Body of pancreas (tissue), 4 donors: ENCODE measurements at regions not wholly inside any gene's neighbourhood (a gene's known extent, or its start where the extent isn't known, plus 50 kb on each side); places are given as distances from the start of the nearest gene placed in this dataset.

Experiments
- ATAC-seq: fragments of 150-250 bp; one replicate; pipeline ENCODE4 v1.9.1; 2016
- DNase-seq, 4 donors: peaks; one replicate each; pipeline ENCODE4 v3.0.0-alpha.2; 2019
- H3K27ac ChIP-seq, 4 donors: fragments of 200-600 bp; sonication (generic); 1 replicate in 3 of 4; 2 replicates in 1 of 4; pipeline versions ENCODE4 v1.5.1 to v1.6.1; 2016 to 2019; ENCODE audit warnings: mild to moderate bottlenecking in 1 of 4, mixed read lengths in 1 of 4, moderate library complexity in 1 of 4
- H3K27me3 ChIP-seq, 2 donors: fragments of 200-600 bp; sonication (generic); one replicate each; pipeline ENCODE4 v1.6.0; 2016; ENCODE audit warnings: mild to moderate bottlenecking in 1 of 2
- H3K36me3 ChIP-seq, 2 donors: fragments of 200-600 bp; sonication (generic); replicated peaks in 1 of 2; 2 replicates each; pipeline ENCODE4 v1.5.1; 2016; ENCODE audit warnings: low read depth in 2 of 2; ENCODE audit not compliant: insufficient read depth in 1 of 2
- H3K4me1 ChIP-seq: fragments of 200-600 bp; sonication (generic); one replicate; pipeline ENCODE4 v1.6.0; 2016
- H3K4me3 ChIP-seq, 2 donors: fragments of 200-600 bp; sonication (generic); 1 replicate in 1 of 2; 2 replicates in 1 of 2; pipeline ENCODE4 v1.5.1; 2016 to 2019
- H3K9me3 ChIP-seq, 3 donors: fragments of 200-600 bp; sonication (generic); 1 replicate in 2 of 3; 2 replicates in 1 of 3; pipeline ENCODE4 v1.5.1; 2016
- POLR2A ChIP-seq, 3 donors: fragments of 450-650 bp; IDR thresholded peaks; one replicate each; pipeline ENCODE4 v1.6.1; 2016; ENCODE audit warnings: antibody characterized with exemption in 3 of 3, mild to moderate bottlenecking in 2 of 3
- WGBS, 2 donors: methylation state at CpG; one replicate each; pipeline ENCODE4 v1.1.5; 2017; 5-methylcytosine and 5-hydroxymethylcytosine counted together
- intact Hi-C: fragments of 100-400 bp; cut with DNase I; formaldehyde crosslinking; loops from one replicate; pipeline ENCODE4 v1.15.1; 2023
- TF ChIP-seq, protein P1 (sequence below), 7 experiments: fragments of 450-650 bp in 4 of 7; fragments of 200-600 bp in 3 of 7; sonication (generic) in 3 of 7; IDR thresholded peaks; one replicate each; pipeline ENCODE4 v1.5.1; 2016 to 2019; ENCODE audit warnings: antibody characterized with exemption in 7 of 7

DNA sequence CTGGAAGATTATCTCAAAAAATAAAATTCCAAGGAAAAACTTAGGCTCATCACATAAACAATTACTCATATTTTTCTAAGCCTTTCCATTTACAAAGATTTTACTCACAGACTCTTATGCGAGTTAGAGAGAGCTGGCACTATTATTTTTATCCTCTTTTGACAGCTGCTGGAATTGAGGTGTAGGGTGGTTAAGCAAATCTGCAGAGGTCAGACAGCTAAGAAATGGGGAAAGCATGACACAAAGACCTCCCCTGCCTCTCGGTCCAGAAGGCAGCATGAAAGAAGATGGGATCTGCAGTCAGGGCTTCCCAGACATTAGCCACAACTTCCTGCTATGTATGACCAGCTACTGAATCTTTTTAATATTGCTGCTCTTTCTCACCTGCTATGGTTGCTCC lies 89.9 kb upstream of the CPEB2 start:
- Histone ChIP-seq H3K4me1 (no peaks in the 10 kb centered on the region), H3K4me3 (no peak overlapping the region), H3K36me3 (no peaks in the 10 kb centered on the region), H3K27ac (no peak overlapping the region), H3K9me3 (no peaks in the 10 kb centered on the region), H3K27me3 (no peaks in the 10 kb centered on the region)
- ATAC-seq (no peak), DNase-seq (no peak)
- intact Hi-C loops: no loop called here
- TF ChIP-seq, protein P1, sequence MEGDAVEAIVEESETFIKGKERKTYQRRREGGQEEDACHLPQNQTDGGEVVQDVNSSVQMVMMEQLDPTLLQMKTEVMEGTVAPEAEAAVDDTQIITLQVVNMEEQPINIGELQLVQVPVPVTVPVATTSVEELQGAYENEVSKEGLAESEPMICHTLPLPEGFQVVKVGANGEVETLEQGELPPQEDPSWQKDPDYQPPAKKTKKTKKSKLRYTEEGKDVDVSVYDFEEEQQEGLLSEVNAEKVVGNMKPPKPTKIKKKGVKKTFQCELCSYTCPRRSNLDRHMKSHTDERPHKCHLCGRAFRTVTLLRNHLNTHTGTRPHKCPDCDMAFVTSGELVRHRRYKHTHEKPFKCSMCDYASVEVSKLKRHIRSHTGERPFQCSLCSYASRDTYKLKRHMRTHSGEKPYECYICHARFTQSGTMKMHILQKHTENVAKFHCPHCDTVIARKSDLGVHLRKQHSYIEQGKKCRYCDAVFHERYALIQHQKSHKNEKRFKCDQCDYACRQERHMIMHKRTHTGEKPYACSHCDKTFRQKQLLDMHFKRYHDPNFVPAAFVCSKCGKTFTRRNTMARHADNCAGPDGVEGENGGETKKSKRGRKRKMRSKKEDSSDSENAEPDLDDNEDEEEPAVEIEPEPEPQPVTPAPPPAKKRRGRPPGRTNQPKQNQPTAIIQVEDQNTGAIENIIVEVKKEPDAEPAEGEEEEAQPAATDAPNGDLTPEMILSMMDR (IDR thresholded peaks at IDR 0.05): no peak
- no peak for TF ChIP-seq POLR2A (IDR thresholded peaks at IDR 0.05)
- 73 to 84% methylated on average over 2 of the region's 2 CpGs for WGBS, 2 donors

DNA sequence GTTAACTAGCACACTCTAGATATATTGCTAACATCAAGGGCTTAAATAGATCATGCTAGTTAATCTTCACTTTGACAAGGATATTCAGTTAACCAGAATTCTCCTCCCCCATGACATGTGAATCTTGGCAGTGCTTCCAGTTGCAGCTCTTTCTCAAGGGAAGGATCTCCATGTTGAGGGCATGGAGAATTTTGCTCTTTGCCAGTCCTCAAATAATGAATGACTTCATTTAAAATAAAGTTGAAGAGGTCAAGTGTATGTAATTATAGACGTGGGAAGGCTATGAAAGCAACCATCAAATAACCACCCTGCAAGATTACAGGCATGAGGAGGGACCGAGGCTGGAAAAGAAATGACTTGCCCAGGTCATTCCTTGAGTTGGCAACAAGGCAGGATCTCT lies 87.3 kb upstream of the CPEB2 start:
- no peaks in the 10 kb centered on the region for H3K27me3 ChIP-seq
- H3K36me3 ChIP-seq: no peaks in the 10 kb centered on the region
- no peak overlapping the region for H3K4me3 ChIP-seq
- no peak for ATAC-seq
- no peaks in the 10 kb centered on the region for H3K4me1 ChIP-seq
- no peak overlapping the region for H3K27ac ChIP-seq
- intact Hi-C loops: no loop called here
- TF ChIP-seq POLR2A (IDR thresholded peaks at IDR 0.05): no peak
- TF ChIP-seq, protein P1 (IDR thresholded peaks at IDR 0.05): no peak
- WGBS, 2 donors: 71 to 81% methylated on average over 2 of the region's 2 CpGs
- H3K9me3 ChIP-seq: no peaks in the 10 kb centered on the region
- no peak for DNase-seq

DNA sequence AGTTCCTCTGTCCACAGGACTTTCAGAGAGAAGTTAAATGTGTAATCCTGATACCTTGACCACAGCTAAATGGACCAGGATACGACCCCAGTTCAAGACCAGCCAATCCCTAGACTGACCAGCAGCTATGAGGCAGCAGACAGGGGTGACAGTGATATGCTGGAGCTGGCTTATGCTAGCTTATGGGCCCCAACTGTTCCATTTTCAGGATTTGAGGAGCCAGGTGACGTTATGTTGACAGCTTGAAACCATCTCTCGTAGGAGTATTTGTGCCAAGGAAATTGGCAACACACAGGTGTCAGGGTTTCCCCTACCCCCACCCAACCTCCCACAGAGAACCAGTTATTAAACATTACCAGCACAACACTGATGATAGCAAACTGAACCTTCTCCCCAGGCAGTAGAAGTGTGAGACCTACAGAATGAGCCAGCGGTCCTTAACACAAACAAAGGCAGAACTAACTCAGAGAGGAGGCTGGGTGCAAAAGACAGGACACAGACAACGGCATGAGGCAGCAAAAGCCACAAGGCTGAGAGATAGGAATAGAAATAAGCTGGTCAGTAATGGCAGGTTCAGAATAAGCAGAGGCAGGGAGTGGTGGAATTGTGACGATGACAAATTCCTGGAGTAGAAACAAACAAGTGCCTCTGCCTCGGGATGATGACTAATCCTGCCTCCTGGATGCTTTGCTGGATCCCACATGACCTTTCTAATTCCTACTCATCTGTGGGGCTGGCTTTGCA lies 85.6 kb upstream of the CPEB2 start:
- no peak for TF ChIP-seq POLR2A (IDR thresholded peaks at IDR 0.05)
- TF ChIP-seq, protein P1 (IDR thresholded peaks at IDR 0.05): no peak
- Histone ChIP-seq H3K4me1 (no peaks in the 10 kb centered on the region), H3K27ac (peak overlapping the region in 2 of 4 donors; percentile 54 to 59), H3K9me3 (no peaks in the 10 kb centered on the region), H3K27me3 (no peaks in the 10 kb centered on the region), H3K4me3 (no peak overlapping the region), H3K36me3 (no peaks in the 10 kb centered on the region)
- intact Hi-C loops: no loop called here
- WGBS, 2 donors: 29 to 39% methylated on average over 7 of the region's 7 CpGs
- peak; percentile 74 for ATAC-seq
- peak in 1 of 4 donors; percentile 13 for DNase-seq

DNA sequence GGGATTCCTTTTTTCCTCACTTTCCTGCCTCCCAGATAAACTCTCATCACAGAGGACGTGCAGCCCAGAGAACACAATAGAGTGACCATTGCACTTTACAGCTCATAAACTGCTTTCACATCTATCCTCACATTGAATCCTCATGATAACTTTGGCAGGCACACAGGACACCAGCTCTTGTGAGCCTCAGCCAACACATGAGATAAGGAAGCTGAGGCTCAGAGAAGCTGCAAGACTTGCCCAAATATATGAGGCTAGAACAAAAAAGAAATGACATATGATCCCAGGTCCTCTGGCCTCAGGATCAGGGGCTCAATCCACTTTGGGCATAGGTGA lies 85.0 kb upstream of the CPEB2 start:
- Histone ChIP-seq H3K9me3 (no peaks in the 10 kb centered on the region), H3K4me3 (no peak overlapping the region), H3K4me1 (no peaks in the 10 kb centered on the region), H3K27me3 (no peaks in the 10 kb centered on the region), H3K27ac (peak overlapping the region in 2 of 4 donors; percentile 54 to 59), H3K36me3 (no peaks in the 10 kb centered on the region)
- TF ChIP-seq, protein P1 (IDR thresholded peaks at IDR 0.05): no peak
- no peak for TF ChIP-seq POLR2A (IDR thresholded peaks at IDR 0.05)
- 38 to 59% methylated on average over 1 of the region's 1 CpG for WGBS, 2 donors
- no peak for ATAC-seq
- intact Hi-C loops: no loop called here
- no peak for DNase-seq

DNA sequence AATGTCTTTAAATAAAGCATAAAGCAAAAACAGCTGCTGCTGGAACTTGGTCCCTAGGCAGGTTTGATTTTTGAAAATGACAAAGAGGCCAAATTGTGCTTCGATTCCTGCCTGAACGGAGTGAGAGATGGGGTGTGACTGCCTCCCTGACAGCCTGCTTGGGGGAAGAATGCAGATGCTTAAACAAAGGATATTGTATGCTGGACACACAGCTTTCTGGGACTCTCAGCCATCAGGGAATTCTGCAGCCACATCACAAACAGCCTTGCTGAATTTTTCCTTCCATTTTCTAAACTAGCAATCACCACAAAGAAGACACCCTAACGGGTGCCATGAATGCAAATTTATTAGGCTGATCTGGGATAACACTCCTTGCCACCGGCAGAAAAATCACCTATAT lies 83.9 kb upstream of the CPEB2 start:
- Histone ChIP-seq H3K9me3 (no peaks in the 10 kb centered on the region), H3K4me1 (no peaks in the 10 kb centered on the region), H3K27ac (no peak overlapping the region), H3K27me3 (no peaks in the 10 kb centered on the region), H3K4me3 (no peak overlapping the region), H3K36me3 (no peaks in the 10 kb centered on the region)
- intact Hi-C loops: no loop called here
- WGBS, 2 donors: 57 to 78% methylated on average over 4 of the region's 4 CpGs
- TF ChIP-seq, protein P1 (IDR thresholded peaks at IDR 0.05): no peak
- no peak for TF ChIP-seq POLR2A (IDR thresholded peaks at IDR 0.05)
- no peak for DNase-seq
- no peak for ATAC-seq
